IMR-90 (cell line): ENCODE measurements at regions not wholly inside any gene's neighbourhood (a gene's known extent, or its start where the extent isn't known, plus 50 kb on each side); places are given as distances from the start of the nearest gene placed in this dataset.
"Not testable (repeated sequence)": the region's sequence is repeated elsewhere in the genome, so short reads cannot be mapped to it uniquely, and the experiment has no call there.

Experiments
- FOS ChIP-seq: fragments of 150-350 bp; IDR thresholded peaks from 2 replicates; pipeline ENCODE4 v1.6.1; 2016; ENCODE audit warnings: low read depth, low read length
- MAZ ChIP-seq: IDR thresholded peaks from 2 replicates; pipeline ENCODE4 v1.6.1; 2012; ENCODE audit warnings: low read depth, mild to moderate bottlenecking, low read length, improper control_type of control experiment, moderate library complexity, borderline replicate concordance
- POLR2A ChIP-seq: IDR thresholded peaks from 2 replicates; pipeline ENCODE4 v1.6.1; 2012; ENCODE audit warnings: mild to moderate bottlenecking, low read depth, low read length
- RFX5 ChIP-seq: IDR thresholded peaks from 2 replicates; pipeline ENCODE4 v1.8.0; 2012; ENCODE audit warnings: low read depth, mild to moderate bottlenecking, low read length, moderate library complexity
- TF ChIP-seq, protein P1 (sequence below): conservative IDR thresholded peaks from 2 replicates; pipeline ENCODE4 v1.5.1; 2012; ENCODE audit warnings: mild to moderate bottlenecking, low read depth, low read length, improper control_type of control experiment

DNA sequence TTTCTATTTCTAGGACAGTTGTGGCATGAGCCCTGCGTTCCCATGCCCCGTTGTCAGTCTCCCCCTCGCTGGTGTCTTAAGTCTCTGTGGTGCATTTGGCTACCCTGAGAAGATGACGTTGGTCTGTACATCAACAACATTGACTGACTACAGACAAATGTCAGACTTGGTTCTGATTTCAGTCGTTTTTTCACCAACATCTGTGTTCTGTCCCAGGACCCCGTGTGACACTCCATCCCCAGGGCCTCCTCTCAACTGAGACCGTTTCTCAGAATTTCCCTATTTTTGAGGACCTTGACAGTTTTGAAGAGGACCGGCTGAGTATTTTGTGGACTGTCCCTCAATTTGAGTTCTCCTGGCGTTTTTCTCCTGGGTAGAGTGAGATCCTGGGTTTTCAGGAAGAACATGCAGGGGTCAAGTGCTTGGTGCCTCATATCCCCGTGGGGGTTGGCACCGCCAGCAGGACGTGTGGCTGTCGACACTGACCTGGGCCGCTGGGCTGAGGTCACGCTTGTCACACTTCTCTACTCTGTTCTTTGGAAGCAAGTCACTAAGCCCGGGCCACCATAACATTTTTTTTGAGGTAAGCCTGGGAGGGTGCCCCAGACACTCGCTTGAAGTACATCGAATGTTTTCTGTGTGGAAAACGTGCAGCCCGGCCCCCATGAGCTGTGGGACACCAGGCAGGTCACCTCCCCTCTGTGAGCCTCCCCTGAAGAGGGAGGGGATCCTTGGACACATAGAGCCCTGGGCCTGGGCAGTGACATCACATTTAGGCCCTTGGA is 114.4 kb upstream of the ZNF469 start:
- TF ChIP-seq, protein P1, sequence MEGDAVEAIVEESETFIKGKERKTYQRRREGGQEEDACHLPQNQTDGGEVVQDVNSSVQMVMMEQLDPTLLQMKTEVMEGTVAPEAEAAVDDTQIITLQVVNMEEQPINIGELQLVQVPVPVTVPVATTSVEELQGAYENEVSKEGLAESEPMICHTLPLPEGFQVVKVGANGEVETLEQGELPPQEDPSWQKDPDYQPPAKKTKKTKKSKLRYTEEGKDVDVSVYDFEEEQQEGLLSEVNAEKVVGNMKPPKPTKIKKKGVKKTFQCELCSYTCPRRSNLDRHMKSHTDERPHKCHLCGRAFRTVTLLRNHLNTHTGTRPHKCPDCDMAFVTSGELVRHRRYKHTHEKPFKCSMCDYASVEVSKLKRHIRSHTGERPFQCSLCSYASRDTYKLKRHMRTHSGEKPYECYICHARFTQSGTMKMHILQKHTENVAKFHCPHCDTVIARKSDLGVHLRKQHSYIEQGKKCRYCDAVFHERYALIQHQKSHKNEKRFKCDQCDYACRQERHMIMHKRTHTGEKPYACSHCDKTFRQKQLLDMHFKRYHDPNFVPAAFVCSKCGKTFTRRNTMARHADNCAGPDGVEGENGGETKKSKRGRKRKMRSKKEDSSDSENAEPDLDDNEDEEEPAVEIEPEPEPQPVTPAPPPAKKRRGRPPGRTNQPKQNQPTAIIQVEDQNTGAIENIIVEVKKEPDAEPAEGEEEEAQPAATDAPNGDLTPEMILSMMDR, result not testable (repeated sequence)
- not testable (repeated sequence) for TF ChIP-seq POLR2A, RFX5, FOS, MAZ
